ENCODE measurements at regions not wholly inside any gene's neighbourhood (a gene's known extent, or its start where the extent isn't known, plus 50 kb on each side); places are given as distances from the start of the nearest gene placed in this dataset.
"Not testable (repeated sequence)": the region's sequence is repeated elsewhere in the genome, so short reads cannot be mapped to it uniquely, and the experiment has no call there.

- no peak for DNase-seq
Measured at GRCh38 chr10:118918116-118918515, 111.4 kb upstream of the NANOS1 start.

GRCh38 chr10:118918587-118918986 lies 110.9 kb upstream of the NANOS1 start:
- no peak for DNase-seq

- DNase-seq = no peak
Measured at GRCh38 chr10:118920206-118920605, 109.3 kb upstream of the NANOS1 start.

- DNase-seq = no peak
Measured at GRCh38 chr10:118922226-118922625, 107.3 kb upstream of the NANOS1 start.

- DNase-seq = no peak
Measured at GRCh38 chr10:118922972-118923371, 106.5 kb upstream of the NANOS1 start.

- no peak for DNase-seq
Measured at GRCh38 chr10:118924493-118924892, 105.0 kb upstream of the NANOS1 start.

DNA sequence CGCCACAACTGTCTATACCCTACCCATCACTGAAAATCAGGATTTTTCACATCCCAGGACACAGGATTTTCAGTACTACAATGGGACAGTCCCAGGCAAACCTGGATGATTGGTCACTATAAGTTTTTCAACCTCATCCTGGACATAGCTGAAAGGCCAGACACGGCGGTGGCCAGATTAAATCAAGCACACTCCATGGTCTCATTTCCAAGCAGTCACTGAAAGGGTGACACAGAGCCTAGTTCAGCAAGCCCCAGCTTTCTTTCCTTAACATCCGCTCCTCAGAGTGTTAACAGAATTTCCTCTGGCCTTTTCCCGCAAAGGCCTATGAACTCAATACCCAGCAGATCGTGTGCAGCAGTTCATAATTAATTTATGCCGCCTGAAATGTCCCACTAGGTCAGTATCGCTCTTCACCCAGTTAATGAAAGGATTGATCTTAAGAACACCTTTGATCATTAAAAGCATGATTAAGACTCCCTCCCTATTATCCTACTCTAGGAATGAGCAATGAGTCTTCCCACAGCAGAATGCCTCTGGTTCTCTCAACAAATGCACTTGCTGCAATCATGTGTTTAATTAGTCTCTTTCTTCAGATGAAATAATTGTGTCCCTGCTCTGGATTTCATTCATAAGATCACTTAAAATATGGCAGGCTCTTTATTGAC lies 104.0 kb upstream of the NANOS1 start:
- no peak for DNase-seq

DNA sequence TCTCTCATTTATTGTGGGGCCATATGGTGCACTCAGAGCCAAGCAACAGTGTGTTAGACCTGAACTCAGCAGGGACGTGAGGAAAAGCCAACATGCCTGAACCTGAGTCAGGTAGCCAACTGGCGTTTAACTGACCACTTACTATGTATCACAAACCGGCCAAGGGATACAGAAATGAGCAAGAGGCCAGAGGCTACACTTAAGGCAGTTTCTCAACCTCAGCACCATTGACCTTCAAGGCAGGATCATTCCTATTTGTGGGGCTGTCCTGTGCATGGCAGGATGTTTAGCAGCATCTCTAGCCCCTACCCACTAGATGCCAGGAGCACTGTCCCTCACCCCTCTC lies 103.5 kb upstream of the NANOS1 start:
- no peak for DNase-seq

DNA sequence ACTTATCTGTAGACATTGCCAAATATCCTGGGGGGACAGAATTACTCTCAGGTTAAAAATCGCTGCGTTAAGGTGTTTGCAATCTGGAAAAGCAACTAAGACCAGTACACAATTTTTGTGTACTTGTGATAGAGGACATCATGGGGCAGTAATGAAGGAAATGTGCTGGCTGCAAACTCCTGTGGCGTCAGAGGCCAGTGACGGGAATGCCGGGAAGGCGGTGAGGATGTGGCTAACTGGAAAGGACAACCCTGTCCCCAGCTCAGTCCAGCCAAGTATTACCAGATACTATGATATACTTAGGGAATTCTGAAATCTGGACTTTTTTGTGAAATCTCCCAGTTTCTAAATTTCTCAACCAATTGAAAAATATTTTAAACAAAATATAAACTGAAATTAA lies 103.1 kb upstream of the NANOS1 start:
- DNase-seq = no peak

- DNase-seq = no peak
Measured at GRCh38 chr10:118926903-118927302, 102.6 kb upstream of the NANOS1 start.

GRCh38 chr10:118927321-118927720 lies 102.2 kb upstream of the NANOS1 start:
- no peak for DNase-seq

GRCh38 chr10:118930614-118931013 lies 98.9 kb upstream of the NANOS1 start:
- no peak for DNase-seq

DNA sequence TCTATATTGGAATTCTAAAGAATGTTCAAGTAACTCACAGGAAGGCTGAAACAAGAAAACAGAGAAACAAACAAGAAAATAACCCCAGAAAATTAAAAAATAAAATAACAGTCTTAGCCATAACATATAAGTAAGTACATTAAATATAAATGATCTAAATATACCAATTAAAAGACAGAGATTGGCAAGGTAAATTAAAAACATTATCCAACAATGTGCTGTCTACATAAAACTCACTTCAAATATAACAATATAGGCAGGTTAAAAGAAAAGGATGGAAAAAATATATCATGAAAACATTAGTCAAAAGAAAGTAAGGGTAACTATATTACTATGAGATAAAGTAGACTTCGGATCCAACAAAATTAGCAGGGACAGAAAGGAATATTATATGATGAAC lies 98.1 kb upstream of the NANOS1 start:
- DNase-seq = no peak

GRCh38 chr10:118932154-118932553 lies 97.4 kb upstream of the NANOS1 start:
- not testable (repeated sequence) for DNase-seq

- DNase-seq = no peak
Measured at GRCh38 chr10:118937226-118937625, 92.3 kb upstream of the NANOS1 start.

GRCh38 chr10:118939211-118940007 lies 90.1 kb upstream of the NANOS1 start:
- DNase-seq = no peak

- DNase-seq = no peak
Measured at GRCh38 chr10:118940386-118940785, 89.1 kb upstream of the NANOS1 start.

GRCh38 chr10:118943253-118943652 lies 86.3 kb upstream of the NANOS1 start:
- no peak for DNase-seq

- DNase-seq = no peak
Measured at GRCh38 chr10:118944959-118945633, 84.4 kb upstream of the NANOS1 start.

DNA sequence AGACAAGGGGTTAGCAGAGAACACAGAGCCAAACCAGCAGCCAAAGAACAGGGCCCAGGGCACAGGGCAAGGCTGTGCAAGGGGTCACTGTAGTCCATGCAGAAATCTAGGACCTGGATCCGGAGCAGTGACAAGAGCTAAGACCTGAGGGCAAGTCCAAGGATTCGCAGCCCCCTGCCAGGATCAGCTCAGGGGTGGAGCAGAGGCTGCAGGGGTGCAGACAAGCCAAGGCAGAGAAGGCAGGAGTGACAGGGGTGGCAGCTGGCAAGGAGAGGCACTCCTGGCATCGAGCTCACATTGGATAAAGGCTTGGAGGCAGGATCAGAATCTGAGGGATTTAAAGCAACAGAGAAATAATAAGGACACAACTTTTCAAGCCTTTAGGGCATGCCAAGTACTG lies 80.7 kb upstream of the NANOS1 start:
- no peak for DNase-seq

DNA sequence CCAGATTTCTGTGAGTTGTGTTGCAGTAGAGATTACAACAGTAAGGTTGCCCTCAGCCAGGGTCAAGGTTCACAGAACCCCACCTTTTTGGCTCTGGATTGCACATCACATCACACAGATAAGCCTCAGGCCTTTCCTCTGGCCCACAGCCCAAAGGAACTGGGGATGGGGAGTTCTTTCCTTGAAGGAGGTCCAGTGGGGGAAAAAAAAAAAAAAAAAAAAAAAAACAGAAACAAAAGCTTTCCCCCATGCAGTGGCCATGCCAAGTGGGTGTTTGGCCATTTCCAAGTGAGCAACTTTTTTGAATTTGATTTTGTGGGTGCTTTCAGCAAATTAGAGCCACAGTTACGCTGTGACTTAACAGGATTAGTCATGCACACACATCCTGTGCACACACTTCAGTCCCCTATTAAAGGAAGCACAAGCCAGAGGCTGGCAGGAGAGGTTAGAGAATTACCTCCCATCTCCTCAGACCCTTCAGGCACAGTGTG lies 79.3 kb upstream of the NANOS1 start:
- no peak for DNase-seq

- no peak for DNase-seq
Measured at GRCh38 chr10:118950997-118951637, 78.4 kb upstream of the NANOS1 start.

Measured in right forelimb (tissue), 1 donor.